ENCODE measurements at regions not wholly inside any gene's neighbourhood (a gene's known extent, or its start where the extent isn't known, plus 50 kb on each side); places are given as distances from the start of the nearest gene placed in this dataset.

DNA sequence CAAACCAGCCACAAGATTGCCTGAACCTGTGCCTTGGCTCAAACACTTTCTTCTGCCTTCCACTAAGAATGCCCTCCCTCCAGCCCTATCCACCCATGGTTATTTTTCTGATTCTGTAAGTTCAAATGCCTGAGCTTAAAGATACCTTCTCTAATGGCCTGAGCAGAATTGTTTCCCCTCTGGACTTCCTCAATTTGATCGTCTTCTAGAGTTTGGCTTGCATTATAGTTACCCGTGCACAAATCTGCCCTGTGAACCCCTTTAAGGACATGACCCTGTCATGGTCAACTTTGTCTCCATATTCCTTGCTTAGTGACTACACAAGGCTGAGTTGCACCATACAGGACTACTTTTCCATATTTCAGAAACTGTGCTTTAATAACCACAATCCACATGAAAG is 481.0 kb downstream of the FOXO1 start:
- no TSS peak for BruUV-seq (replicated peaks)
- intact Hi-C loops (cut with micrococcal nuclease; ENCODE audit: unreplicated experiment) = no loop called here
- Mint-ChIP-seq H3K36me3 (ENCODE audit: insufficient read depth, unreplicated experiment) (no peaks in the 10 kb centered on the region), H3K27ac (ENCODE audit: unreplicated experiment) (no peak overlapping the region), H3K9me3 (ENCODE audit: low read depth, unreplicated experiment) (no peaks in the 10 kb centered on the region), H3K4me3 (ENCODE audit: low read depth, unreplicated experiment) (no peak overlapping the region), H3K27me3 (ENCODE audit: unreplicated experiment) (no peaks in the 10 kb centered on the region), H3K4me1 (ENCODE audit: low read depth, unreplicated experiment) (peaks cover 20% of the 10 kb centered on the region)
- DNase-seq = no peak
- TF ChIP-seq, protein P1, sequence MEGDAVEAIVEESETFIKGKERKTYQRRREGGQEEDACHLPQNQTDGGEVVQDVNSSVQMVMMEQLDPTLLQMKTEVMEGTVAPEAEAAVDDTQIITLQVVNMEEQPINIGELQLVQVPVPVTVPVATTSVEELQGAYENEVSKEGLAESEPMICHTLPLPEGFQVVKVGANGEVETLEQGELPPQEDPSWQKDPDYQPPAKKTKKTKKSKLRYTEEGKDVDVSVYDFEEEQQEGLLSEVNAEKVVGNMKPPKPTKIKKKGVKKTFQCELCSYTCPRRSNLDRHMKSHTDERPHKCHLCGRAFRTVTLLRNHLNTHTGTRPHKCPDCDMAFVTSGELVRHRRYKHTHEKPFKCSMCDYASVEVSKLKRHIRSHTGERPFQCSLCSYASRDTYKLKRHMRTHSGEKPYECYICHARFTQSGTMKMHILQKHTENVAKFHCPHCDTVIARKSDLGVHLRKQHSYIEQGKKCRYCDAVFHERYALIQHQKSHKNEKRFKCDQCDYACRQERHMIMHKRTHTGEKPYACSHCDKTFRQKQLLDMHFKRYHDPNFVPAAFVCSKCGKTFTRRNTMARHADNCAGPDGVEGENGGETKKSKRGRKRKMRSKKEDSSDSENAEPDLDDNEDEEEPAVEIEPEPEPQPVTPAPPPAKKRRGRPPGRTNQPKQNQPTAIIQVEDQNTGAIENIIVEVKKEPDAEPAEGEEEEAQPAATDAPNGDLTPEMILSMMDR (IDR thresholded peaks at IDR 0.05; ENCODE audit: unreplicated experiment) = no peak
- CTCF ChIA-PET = no interaction called here

DNA sequence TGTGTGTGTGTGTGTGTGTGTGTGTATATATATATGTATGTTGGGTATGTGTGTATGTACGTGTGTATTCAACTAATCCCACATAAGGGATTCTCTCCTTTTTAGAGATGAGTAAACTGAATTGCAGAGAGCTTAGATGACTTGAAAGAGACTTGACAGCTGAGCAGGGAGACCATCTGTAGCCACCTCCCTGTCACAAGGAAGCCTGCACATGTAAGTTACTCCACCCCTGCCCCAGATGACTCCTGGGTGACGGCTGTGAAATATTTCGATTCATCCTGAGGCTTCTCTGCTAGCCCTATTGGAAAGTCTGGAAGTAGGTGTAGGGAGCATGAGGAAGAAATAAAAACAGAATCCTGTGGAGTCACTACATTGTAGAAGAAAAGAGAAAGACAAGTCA is 480.4 kb downstream of the FOXO1 start:
- Mint-ChIP-seq H3K36me3 (ENCODE audit: insufficient read depth, unreplicated experiment) (no peaks in the 10 kb centered on the region), H3K4me1 (ENCODE audit: low read depth, unreplicated experiment) (peaks cover 23% of the 10 kb centered on the region), H3K9me3 (ENCODE audit: low read depth, unreplicated experiment) (no peaks in the 10 kb centered on the region), H3K27me3 (ENCODE audit: unreplicated experiment) (no peaks in the 10 kb centered on the region), H3K4me3 (ENCODE audit: low read depth, unreplicated experiment) (no peak overlapping the region), H3K27ac (ENCODE audit: unreplicated experiment) (no peak overlapping the region)
- intact Hi-C loops (cut with micrococcal nuclease; ENCODE audit: unreplicated experiment) = no loop called here
- TF ChIP-seq, protein P1 (IDR thresholded peaks at IDR 0.05; ENCODE audit: unreplicated experiment) = no peak
- CTCF ChIA-PET = no interaction called here
- no TSS peak for BruUV-seq (replicated peaks)
- no peak for DNase-seq

DNA sequence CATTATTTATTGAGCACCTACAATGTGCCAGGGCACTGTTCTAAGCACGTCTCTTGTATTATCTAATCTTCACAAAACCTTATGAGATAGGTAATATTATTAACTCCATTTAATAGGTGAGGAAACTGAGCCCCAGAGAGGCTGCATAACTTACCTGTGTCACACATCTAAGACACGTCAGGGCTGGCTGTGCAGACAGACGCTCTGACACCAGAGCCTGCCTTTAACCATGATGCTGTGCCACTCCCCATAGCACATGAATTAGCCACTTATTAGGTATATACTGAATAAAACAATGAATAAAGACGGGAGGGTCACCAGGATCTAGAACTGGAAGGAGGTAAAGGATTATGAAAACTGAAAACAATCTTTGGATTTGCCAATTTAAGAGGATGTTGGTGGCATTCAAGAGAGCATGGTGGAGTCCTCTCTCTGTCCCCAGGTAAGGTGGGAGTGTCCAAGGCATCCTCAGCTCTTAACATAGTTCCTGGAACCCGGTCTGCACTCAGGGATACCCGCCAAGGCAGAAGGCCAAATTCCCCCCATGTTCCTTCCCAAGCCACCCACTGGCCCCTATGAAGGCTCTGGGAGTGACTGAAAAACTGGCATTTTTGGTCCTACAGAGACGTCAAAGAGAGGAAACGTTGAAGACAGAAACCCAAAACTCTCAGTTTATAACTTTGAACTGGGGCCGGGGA is 479.7 kb downstream of the FOXO1 start:
- BruUV-seq (replicated peaks) = no TSS peak
- Mint-ChIP-seq H3K4me1 (ENCODE audit: low read depth, unreplicated experiment) (peaks cover 16% of the 10 kb centered on the region), H3K9me3 (ENCODE audit: low read depth, unreplicated experiment) (no peaks in the 10 kb centered on the region), H3K27me3 (ENCODE audit: unreplicated experiment) (no peaks in the 10 kb centered on the region), H3K36me3 (ENCODE audit: insufficient read depth, unreplicated experiment) (no peaks in the 10 kb centered on the region), H3K4me3 (ENCODE audit: low read depth, unreplicated experiment) (no peak overlapping the region), H3K27ac (ENCODE audit: unreplicated experiment) (no peak overlapping the region)
- no peak for DNase-seq
- CTCF ChIA-PET = no interaction called here
- intact Hi-C loops (cut with micrococcal nuclease; ENCODE audit: unreplicated experiment) = no loop called here
- TF ChIP-seq, protein P1 (IDR thresholded peaks at IDR 0.05; ENCODE audit: unreplicated experiment) = no peak

DNA sequence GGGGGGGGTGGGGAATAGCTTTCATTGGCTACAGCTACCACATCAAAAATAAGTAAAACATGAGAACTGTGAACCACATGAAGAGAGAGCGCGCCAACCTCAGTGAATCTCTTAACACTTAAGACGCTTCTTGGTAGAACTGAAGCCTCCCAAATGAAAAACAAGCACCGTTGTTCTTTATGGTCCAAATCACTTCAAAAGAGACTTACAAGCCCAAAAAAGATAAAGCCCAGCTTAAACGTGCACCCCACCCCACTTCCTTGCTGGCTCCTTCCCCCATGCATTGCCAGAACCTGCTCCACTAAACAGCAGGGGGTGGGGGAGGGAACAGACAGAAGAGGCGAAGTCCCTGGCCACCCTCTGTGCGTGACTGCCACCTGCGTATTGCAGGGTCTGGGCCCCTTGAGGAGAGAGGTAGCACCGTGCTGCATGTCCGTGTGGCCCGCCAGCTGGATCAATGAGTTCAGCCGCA is 479.1 kb downstream of the FOXO1 start:
- intact Hi-C loops (cut with micrococcal nuclease; ENCODE audit: unreplicated experiment) = no loop called here
- H3K4me1 Mint-ChIP-seq (ENCODE audit: low read depth, unreplicated experiment) = peaks cover 16% of the 10 kb centered on the region
- no peaks in the 10 kb centered on the region for H3K36me3 Mint-ChIP-seq (ENCODE audit: insufficient read depth, unreplicated experiment)
- no peak overlapping the region for H3K4me3 Mint-ChIP-seq (ENCODE audit: low read depth, unreplicated experiment)
- no peaks in the 10 kb centered on the region for H3K9me3 Mint-ChIP-seq (ENCODE audit: low read depth, unreplicated experiment)
- H3K27me3 Mint-ChIP-seq (ENCODE audit: unreplicated experiment) = no peaks in the 10 kb centered on the region
- TF ChIP-seq, protein P1 (IDR thresholded peaks at IDR 0.05; ENCODE audit: unreplicated experiment) = no peak
- H3K27ac Mint-ChIP-seq (ENCODE audit: unreplicated experiment) = no peak overlapping the region
- BruUV-seq (replicated peaks) = no TSS peak
- CTCF ChIA-PET = no interaction called here
- no peak for DNase-seq

Data from Calu3 (cell line).